Activated CD8-positive, alpha-beta memory T cell treated with anti-CD3 and anti-CD28 coated beads, Interleukin-2, amount 50 U/mL, for 48 hours (primary cell): ENCODE measurements at regions not wholly inside any gene's neighbourhood (a gene's known extent, or its start where the extent isn't known, plus 50 kb on each side); places are given as distances from the start of the nearest gene placed in this dataset.
"Not testable (repeated sequence)": the region's sequence is repeated elsewhere in the genome, so short reads cannot be mapped to it uniquely, and the experiment has no call there.

Experiments used
- DNase-seq: peaks from one replicate; pipeline ENCODE4 v3.0.0-alpha.2; 2020

- DNase-seq = no peak
These were observed 504.6 kb upstream of the NECTIN3 start for GRCh38 chr3:110567029-110567428.

GRCh38 chr3:110568246-110568645 lies 503.4 kb upstream of the NECTIN3 start:
- DNase-seq = no peak

- no peak for DNase-seq
These were observed 502.5 kb upstream of the NECTIN3 start for GRCh38 chr3:110569073-110569472.

GRCh38 chr3:110575702-110576101 lies 495.9 kb upstream of the NECTIN3 start:
- DNase-seq = no peak

GRCh38 chr3:110576960-110577359 lies 494.7 kb upstream of the NECTIN3 start:
- no peak for DNase-seq

- DNase-seq = no peak
These were observed 493.8 kb upstream of the NECTIN3 start for GRCh38 chr3:110577854-110578253.

GRCh38 chr3:110579840-110580550 lies 491.6 kb upstream of the NECTIN3 start:
- no peak for DNase-seq

GRCh38 chr3:110583373-110583935 lies 488.2 kb upstream of the NECTIN3 start:
- DNase-seq = no peak

- no peak for DNase-seq
These were observed 482.7 kb upstream of the NECTIN3 start for GRCh38 chr3:110588906-110589305.

GRCh38 chr3:110589341-110589740 lies 482.3 kb upstream of the NECTIN3 start:
- DNase-seq = no peak

GRCh38 chr3:110593749-110594148 lies 477.9 kb upstream of the NECTIN3 start:
- DNase-seq = no peak

GRCh38 chr3:110598847-110599490 lies 472.6 kb upstream of the NECTIN3 start:
- no peak for DNase-seq

- no peak for DNase-seq
These were observed 463.1 kb upstream of the NECTIN3 start for GRCh38 chr3:110608566-110608965.

GRCh38 chr3:110612045-110612444 lies 459.6 kb upstream of the NECTIN3 start:
- DNase-seq = no peak

- no peak for DNase-seq
These were observed 457.4 kb upstream of the NECTIN3 start for GRCh38 chr3:110614186-110614585.

GRCh38 chr3:110615454-110615853 lies 456.2 kb upstream of the NECTIN3 start:
- no peak for DNase-seq

GRCh38 chr3:110618512-110619226 lies 452.9 kb upstream of the NECTIN3 start:
- DNase-seq = no peak

- no peak for DNase-seq
These were observed 451.5 kb upstream of the NECTIN3 start for GRCh38 chr3:110620118-110620517.

GRCh38 chr3:110623571-110623970 lies 448.0 kb upstream of the NECTIN3 start:
- no peak for DNase-seq

- DNase-seq = no peak
These were observed 447.0 kb upstream of the NECTIN3 start for GRCh38 chr3:110624576-110624975.

- DNase-seq = no peak
These were observed 446.3 kb upstream of the NECTIN3 start for GRCh38 chr3:110625201-110625747.

GRCh38 chr3:110626652-110627111 lies 444.9 kb upstream of the NECTIN3 start:
- not testable (repeated sequence) for DNase-seq

GRCh38 chr3:110628650-110629301 lies 442.8 kb upstream of the NECTIN3 start:
- DNase-seq = no peak
